Activated CD4-positive, CD25-positive, alpha-beta regulatory T cell treated with anti-CD3 and anti-CD28 coated beads, Interleukin-2, amount 50 U/mL, for 72 hours (primary cell): ENCODE measurements at regions not wholly inside any gene's neighbourhood (a gene's known extent, or its start where the extent isn't known, plus 50 kb on each side); places are given as distances from the start of the nearest gene placed in this dataset.
"Not testable (repeated sequence)": the region's sequence is repeated elsewhere in the genome, so short reads cannot be mapped to it uniquely, and the experiment has no call there.

Source experiments
- DNase-seq: peaks from one replicate; pipeline ENCODE4 v3.0.0; 2021

DNA sequence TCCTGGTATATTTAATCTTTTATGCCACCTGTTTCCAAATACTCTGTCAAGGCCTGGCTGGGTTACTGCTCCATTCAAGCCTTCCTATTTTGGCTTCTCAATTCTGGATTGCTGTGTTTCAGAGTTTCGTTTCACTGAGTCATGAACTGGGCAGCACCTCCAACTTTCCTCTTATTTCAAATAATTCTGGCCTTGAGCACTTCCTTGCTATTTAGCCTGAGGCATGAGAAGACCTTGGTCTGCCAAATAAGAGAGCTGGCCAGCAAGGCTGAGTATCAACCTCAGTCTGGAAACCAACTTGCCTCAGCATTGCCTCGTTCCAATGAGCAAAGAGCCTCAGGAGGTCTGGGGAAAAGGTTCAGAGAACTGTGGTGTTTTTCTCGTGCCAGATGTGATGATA is 66.6 kb downstream of the TNFAIP3 start:
- no peak for DNase-seq

DNA sequence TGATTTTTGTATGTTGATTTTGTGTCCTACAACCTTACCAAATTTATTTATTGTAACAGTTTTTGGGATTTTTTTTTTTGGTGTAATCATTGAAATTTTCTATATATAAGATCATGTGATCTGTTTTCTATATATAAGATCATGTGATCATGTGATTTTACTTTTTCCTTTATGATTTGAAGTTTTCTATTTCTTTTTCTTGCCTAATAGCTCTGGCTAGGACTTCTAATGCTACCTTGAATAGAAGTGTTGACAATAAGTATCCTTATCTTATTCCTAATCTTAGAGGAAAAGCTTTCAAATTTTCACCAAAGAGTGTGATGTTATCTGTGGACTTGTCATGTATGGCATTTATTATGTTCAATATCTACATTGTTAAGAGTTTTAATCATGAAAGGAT is 69.7 kb downstream of the TNFAIP3 start:
- no peak for DNase-seq

DNA sequence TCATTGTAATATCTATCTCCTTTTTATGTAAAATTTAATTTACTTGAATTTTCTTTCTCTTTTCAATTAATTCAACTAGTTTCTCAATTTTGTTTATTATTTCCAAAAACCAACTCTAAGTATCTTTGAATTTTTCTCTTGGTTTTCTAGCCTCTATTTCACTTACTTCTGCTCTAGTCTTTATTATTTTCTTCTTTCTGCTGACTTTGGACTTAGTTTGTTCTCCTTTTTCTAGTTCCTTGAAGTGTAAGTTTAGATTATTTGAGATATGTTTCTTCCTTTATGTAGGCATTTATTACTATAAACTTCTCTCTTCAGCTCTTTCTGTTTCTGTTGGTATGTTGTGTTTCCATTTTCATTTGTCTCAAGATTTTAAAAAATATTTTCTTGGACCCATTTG is 70.8 kb downstream of the TNFAIP3 start:
- DNase-seq: no peak

DNA sequence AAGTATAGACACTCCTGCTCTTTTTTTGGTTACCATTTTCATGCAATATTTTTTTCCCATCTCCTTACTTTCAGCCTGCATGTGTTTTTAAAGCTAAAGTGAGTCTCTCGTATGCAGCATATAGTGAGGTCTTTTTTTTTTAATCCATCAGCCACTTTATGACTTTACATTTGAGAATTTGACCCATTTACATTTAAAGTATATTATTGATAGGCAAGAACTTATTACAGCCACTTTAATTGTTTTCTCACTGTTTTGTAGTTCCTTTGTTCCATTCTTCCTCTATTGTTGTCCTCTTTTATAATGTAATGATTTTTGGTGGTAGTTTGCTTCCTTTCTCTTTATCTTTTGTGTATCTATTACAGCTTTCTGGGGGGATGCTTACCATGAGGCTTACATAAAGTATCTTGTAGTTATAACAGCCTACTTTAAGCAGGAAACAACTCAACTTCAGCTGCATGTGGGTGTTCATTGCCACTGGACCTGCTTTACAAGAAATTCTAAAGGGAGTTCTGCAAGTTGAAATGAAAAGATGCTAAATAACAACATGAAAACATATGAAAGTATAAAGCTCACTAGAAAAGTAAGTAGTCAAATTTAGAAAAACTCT is 71.8 kb downstream of the TNFAIP3 start:
- DNase-seq: no peak

DNA sequence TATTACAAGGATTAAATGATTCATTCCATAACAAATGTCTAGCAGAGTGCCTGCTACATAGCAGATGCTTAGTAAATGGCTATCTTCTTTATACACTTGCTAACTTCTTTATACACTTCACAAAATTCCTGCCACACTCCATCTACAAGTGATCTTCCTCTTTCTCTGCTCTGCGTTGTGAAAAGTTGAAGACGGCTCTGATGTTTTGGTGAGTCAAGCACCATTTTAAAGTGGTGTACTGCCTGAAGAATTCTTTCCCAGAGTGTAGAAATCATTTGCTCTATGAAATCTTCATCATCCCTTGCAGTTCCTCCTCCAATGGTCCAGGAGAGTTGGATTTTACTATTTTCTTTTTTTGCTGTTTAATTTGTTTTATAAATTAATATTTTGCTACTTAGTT is 74.9 kb downstream of the TNFAIP3 start:
- no peak for DNase-seq

DNA sequence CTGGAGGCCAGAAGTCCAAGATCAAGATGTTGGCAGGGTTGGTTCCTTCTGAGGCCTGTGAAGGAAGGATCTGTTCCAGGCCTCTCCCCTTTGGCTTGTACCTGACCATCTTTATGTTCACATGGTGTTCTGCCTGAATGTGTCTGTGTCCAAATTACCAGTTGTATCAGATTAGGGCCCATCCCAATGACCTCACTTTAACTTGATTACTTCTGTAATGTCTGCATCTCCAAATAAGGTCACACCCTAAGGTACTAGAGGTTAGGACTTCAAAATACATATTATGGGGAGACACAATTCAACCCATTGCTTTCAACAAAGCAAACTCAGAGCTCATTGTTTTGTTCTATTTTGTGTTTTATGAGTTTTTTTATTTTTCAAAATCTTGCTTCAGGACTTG is 75.7 kb downstream of the TNFAIP3 start:
- no peak for DNase-seq

DNA sequence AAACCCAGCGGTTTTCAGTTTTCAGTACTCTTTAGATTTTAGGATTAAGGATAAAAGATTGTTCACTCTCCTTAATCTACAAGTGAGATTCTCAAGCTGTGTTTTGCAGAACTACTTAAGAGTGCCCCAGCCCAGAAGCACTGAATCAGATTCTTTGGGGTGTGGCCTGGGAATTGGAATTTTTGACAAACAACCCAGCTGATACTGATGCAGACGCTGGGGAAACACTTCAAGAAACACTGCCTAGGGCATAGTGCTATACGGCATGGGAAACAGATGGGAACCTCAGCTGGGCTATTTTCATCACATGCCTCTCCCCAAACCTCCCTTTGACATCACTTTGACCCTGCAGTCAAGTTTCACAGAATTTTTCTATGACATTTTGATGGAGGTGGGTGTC is 77.3 kb downstream of the TNFAIP3 start:
- DNase-seq: not testable (repeated sequence)

DNA sequence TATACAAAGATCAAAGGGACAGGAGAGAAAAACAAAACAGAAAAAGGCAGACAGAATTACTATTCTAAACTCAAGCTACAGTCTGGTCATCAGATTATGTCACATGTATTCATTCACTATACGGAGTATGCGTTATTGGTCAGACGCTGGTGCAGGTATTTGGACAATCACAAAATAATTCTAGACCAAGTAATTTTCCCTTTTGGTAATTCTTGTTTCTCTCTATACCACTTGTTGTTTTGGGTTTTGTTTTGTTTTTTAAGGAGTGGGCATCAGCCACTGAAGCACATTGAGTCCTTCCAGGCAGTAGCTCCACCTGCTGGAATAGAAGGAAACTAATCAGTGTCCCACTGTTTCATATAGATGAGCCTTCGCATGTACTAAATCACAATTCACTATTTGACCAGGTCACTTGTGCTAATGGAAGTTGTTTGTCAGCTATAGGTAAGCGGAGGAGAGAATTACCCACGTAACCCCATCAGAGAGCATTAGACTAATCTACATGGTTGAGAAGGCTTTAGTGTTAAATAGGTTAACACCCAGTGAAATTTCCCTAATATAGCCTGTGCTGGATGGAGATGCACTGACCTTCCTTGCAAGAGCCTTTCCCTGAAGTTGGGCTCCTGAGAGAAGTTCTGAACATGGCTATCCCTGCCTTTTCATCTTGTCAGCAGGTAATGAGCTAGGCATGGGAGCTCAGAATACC is 77.9 kb downstream of the TNFAIP3 start:
- DNase-seq: no peak

DNA sequence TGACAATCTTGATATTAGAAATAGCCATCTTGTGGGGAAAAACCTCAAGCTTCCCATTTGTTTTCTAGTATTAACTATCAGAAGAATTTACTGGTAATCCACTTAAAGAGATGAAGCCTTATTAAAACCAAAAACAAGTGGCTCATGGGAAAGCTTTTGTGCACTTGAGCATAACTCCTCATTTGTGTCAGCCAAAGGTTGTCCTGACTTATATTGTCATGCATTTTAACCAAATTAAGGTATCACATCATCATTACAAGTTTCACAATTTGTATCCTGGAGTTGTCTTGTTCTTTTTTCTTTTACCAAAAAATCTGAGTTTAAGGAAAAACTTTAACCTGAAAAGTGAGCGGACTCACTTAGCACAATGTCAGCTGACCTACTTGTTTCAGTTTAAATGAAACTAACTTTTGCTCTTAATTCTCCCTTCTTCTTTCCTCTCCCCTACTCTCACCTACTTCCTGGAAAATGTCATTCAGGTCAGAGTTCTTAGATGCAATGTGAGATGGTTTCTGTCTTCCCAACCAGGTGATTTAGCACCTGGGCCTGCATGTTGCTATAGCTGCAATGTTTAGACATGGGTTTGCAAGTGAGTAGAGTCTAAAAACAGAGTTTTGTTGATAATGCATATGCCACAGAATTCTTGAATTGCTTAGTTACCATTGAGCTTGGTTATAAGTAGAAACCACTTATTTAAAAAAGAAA is 82.8 kb downstream of the TNFAIP3 start:
- no peak for DNase-seq

DNA sequence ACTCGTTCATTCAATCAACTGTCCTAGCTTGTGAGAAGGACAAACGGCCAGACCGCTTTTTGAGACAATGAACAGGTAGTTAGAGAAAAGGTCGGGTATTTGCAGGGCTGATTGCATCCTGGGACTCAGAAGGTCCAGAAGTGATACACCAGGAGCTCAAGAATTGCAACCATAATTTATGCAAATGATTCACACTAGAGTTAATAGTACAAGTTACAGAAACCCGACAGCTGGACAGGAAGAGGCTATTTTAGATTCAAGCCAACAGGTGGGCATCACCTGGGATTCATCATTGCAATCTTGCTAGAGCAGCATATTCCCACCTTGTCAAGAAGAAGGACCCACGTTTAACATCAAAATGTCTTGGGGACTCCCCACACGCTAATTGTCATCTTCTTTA is 83.5 kb downstream of the TNFAIP3 start:
- DNase-seq: no peak

DNA sequence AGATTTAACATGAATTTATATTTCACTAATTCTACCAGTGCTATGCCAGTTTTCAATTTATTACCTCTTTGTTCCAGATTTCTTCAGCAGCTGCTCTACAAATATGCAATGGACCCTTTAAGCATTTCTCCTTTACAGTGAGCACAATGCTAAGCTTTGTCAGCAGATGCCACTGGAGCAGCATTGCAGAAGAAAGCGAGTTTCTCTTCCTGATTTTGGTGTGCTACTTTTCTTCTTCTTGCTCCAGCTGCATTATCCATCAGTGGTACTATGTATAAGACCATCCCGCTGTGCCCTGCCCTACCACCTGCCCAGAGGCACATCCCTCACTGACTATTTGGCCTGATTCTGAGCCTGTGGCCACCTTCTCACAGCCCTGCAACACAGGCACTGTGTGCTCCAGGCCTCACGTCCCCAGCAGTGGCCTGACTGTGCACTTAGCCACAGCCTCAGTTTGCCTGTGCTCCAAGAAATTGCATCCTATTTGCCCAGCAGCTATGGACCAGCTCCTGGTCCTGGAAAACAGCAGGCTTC is 84.1 kb downstream of the TNFAIP3 start:
- DNase-seq: no peak

DNA sequence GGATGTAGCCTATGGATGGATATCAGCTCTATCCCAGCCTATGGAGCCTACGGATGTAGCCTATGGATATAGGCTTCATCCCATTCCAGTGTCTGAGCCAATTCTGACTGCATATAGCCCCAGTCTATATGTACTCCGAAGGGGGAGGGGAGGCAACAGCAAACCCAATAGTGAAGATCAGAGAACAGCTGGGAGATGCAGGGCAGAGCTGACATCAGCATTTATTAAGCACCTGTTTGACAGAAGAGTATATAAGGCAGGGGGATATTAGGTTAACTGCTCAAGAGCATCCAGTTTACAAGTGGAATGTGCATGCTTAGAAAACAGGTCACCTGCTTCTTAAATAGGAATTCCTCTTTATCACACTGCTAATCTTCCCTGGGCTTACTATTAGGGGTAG is 85.2 kb downstream of the TNFAIP3 start:
- DNase-seq: no peak

DNA sequence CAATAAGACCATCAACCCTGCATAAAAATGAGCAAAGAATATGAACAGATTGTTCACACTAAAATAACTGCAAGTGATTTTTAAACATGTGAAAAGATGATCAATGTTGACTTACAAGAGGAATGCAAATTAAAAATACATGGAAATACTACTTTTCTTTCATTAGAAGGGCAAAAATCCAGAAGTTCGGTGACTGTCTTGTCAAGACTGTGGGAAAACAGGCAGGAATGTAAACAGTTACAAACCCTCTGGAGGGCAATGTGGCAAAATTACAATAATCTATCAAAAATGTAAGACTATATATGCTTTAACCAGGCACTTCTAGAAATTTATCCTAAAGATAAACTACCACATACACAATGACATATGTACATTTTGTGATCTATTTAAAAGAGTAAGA is 86.7 kb downstream of the TNFAIP3 start:
- DNase-seq: no peak

DNA sequence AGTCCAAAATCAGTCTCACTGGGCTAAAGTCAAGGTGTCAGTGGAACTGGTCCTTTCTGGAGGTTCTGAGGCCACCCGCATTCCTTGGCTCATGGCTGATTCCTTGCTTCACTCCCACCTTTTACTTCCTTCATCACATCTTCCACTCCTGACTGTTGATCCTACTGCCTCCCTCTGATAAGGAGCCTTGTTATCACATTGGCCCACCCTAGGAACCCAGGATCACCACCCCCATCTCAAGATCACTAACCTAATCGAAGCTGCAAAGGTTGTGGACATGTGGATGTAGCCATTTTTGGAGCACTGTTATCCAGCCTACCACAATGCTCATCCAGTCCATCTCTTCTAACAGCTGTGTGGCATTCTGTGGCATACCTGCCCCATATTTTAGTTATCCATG is 87.2 kb downstream of the TNFAIP3 start:
- DNase-seq: no peak

DNA sequence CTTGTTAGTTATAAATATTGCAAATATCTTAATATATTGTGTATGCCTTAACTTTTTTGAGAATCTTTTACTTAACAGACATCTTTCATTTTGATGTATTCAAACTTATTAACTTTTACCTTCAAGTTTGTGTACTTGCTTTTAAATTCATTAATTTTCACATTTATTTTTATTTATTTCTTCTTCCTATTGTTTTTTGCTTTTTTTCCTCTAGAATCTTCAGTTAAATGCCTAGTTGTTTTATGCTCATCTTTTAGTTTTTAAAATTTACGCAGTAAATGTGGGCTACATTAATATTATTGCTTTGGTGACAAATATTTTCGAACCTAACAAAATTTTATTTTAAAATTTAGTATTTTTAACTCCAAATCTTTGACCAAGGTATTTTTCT is 89.0 kb downstream of the TNFAIP3 start:
- DNase-seq: no peak

DNA sequence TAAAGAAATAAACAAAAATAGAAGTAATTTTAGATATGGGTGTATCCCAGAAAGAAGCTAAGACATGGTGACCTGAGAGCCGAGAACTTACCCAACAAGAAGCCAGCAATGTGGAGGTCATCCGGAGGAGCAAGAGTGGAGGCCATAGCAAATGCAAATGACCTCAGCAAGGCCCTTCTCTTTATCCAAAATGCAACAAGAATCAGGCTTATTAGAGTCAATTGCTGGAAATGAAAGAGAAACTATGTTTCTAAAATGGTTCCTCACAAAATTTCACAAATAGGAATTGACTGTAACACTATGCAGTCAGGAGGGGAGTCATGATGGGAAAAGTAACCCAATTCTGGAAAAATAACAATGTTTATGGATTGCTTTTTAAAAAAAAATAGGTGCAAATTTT is 90.4 kb downstream of the TNFAIP3 start:
- no peak for DNase-seq

DNA sequence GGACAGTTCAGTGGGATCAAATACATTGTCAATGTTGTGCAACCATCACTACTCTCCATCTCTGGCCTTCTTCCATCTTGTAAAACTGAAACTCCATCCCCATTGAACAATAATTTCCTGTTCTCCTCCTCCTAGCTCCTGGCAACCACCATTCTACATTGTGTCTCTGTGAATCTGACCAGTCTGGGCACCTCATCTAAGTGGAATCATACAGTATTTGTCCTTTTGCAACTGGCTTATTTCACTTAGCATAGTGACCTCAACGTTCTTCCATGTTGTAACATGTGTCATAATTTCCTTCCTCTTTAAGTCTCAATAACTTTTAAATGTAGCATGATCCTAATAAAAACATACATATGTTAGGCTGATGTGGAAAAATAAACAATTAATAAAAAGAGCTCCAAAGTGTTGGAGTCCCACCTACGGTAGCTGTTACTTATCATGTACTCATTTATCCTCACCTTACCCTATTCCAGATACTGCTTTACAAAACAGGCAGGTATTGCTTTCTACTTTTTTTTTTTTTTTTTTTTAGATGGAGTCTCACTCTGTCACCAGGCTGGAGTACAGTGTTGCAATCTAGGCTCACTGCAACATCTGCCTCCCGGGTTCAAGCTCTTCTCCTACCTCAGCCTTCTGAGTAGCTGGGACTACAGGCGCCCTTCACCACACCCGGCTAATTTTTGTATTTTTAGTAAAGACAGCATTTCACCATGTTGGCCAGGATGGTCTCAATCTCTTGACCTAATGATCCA is 91.9 kb downstream of the TNFAIP3 start:
- DNase-seq: no peak

DNA sequence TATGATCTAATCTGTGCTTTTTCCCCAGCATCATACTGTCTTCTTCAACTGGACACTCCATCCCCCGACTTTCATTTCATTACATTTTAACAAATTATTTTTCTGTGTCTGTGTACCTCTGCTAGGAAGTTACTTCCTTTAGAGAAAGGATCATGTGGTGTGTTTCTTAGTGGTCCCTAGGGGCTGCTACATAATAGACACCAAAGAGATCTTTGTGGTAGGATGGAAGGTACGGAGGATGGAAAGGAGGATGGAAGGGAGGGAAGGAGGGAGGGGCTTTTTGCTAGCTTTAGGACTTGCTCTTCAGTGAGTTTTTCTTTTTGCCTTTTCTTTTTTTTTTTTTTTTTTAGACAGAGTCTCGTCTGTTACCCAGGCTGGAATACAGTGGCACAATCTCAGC is 95.7 kb downstream of the TNFAIP3 start:
- no peak for DNase-seq

DNA sequence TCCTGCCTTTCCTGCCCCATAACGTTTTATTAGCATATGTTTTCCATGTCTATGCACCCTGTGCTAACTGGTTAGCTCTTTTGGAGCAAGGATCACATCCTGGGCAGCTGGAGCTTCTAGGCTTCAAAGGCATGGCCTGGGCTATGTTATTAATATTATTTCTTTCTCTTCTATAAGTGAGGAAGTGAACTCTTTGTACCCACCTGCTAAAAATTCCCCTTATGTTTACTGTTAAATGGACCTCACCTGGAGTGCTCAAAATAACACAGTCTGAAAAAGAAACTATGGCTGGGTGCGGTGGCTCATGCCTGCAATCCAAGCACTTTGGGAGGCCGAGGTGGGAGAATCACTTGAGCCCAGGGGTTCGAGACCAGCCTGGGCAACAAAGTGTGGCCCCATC is 97.8 kb downstream of the TNFAIP3 start:
- no peak for DNase-seq

DNA sequence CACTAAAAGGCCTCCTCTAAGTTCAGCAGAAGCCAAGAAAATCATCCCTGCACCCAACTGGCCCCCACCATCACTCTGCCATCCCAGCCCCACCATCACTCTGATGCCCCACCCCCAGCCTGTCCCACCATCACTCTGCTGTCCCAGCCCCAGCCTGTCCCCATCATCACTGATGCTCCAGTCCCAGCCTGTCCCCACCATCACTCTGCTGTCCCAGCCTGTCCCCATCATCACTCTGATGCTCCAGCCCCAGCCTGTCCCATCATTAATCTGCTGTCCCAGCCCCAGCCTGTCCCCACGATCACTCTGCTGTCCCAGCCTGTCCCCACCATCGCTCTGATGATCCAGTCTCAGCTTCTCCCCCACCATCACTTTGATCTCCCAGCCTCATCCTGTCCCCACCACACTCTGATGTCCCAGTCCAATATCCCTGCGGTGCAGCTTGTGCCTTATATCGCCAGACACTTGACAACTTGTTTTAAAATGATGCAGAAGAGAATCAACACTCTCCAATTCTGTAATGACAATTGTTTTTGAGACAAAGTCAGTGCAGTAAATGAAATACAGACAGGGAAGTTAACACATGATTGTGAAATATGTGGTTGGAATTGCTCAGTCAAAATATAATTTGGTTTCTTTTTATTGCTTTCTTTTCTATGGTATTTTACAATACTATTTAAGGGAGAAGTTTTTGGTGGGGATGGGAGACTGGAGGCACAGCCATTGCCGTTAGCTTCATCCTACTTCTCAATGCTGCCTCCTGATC is 100.8 kb downstream of the TNFAIP3 start:
- no peak for DNase-seq

DNA sequence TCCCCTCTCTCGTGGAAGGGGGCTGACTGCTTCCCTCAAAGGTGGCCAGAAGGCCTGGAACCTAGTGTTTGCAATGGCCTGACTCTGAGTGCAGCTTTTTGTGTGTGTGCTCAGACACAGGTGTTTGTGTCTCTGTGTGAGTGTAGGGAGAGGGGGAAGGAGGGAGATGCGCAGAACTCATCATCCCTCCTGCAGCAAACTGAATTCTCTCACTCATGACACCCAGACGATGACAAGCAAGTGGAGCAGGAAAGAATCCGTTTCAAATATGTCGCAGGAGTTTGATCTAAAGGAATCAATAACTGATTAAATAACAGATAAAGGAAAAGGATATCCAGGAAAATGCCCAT is 101.4 kb downstream of the TNFAIP3 start:
- no peak for DNase-seq

DNA sequence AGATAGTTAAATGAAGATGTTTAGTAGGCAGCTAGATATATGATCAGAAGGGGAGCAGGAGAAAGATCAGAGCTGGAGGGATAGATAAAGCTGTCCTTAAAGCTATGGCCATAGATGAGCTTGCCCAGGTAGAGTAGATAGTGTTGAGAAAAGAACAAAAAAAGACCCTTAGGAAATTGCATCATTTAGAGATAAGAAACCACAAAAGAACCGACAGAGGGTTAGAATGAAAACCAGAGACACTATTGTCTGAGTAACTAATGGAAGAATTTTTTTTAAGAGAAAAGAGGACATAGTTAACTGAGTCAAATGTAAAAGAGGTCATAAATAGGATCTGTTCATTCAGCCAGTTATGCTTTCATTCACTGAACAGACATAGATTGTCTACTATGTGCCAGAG is 101.8 kb downstream of the TNFAIP3 start:
- DNase-seq: no peak

DNA sequence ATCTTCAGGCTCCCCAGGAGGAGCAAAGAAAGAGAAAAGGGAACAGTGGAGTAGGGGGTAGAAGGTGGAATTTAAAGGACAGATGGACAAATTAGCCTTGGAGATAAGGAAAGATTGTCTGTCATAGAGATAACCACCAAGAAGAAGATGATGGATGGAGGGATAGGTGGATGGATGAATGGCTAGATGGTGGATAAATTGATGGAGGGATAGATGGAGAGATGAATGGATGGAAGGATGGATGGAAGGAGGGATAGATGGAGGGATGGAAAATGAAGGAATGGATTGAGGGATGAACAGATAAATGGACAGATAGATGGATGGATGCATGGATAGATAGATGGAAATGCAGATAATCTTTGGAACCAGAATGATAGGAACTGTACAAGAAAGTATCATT is 102.8 kb downstream of the TNFAIP3 start:
- DNase-seq: no peak
